IPS-15b (cell line): ENCODE measurements at regions not wholly inside any gene's neighbourhood (a gene's known extent, or its start where the extent isn't known, plus 50 kb on each side); places are given as distances from the start of the nearest gene placed in this dataset.
"Not testable (repeated sequence)": the region's sequence is repeated elsewhere in the genome, so short reads cannot be mapped to it uniquely, and the experiment has no call there.

Experiments used
- H3K27me3 ChIP-seq: one replicate; pipeline ENCODE4 v1.6.1; 2013; ENCODE audit warnings: low read length; ENCODE audit not compliant: control insufficient read depth, insufficient read depth
- H3K36me3 ChIP-seq: one replicate; pipeline ENCODE4 v1.6.1; 2013; ENCODE audit warnings: low read length; ENCODE audit not compliant: control insufficient read depth, insufficient read depth
- H3K4me1 ChIP-seq: one replicate; pipeline ENCODE4 v1.6.1; 2013; ENCODE audit warnings: mild to moderate bottlenecking, low read length; ENCODE audit not compliant: control insufficient read depth, insufficient read depth
- H3K4me3 ChIP-seq: one replicate; pipeline ENCODE4 v1.5.1; 2013; ENCODE audit warnings: low read depth, low read length
- H3K9ac ChIP-seq: one replicate; pipeline ENCODE4 v1.6.1; 2013; ENCODE audit warnings: low read depth, mild to moderate bottlenecking, low read length
- H3K9me3 ChIP-seq: one replicate; pipeline ENCODE4 v1.6.1; 2013; ENCODE audit warnings: mild to moderate bottlenecking, low read length; ENCODE audit not compliant: control insufficient read depth, insufficient read depth

- H3K4me1 ChIP-seq, H3K27me3 ChIP-seq, H3K9me3 ChIP-seq, H3K36me3 ChIP-seq, H3K9ac ChIP-seq, H3K4me3 ChIP-seq: not testable (repeated sequence)
Measured at GRCh38 chr9:104316201-104317009, 187.7 kb upstream of the OR13F1 start.

GRCh38 chr9:104319198-104319597, 184.9 kb upstream of the OR13F1 start:
- H3K27me3 ChIP-seq, result no peaks in the 10 kb centered on the region
- no peaks in the 10 kb centered on the region for H3K4me1 ChIP-seq
- no peak overlapping the region for H3K9ac ChIP-seq
- no peaks in the 10 kb centered on the region for H3K9me3 ChIP-seq
- H3K36me3 ChIP-seq, result no peaks in the 10 kb centered on the region
- H3K4me3 ChIP-seq, result no peak overlapping the region

GRCh38 chr9:104319685-104320084, 184.4 kb upstream of the OR13F1 start:
- H3K4me1 ChIP-seq, result no peaks in the 10 kb centered on the region
- no peak overlapping the region for H3K4me3 ChIP-seq
- H3K27me3 ChIP-seq, result no peaks in the 10 kb centered on the region
- H3K36me3 ChIP-seq, result no peaks in the 10 kb centered on the region
- no peaks in the 10 kb centered on the region for H3K9me3 ChIP-seq
- no peak overlapping the region for H3K9ac ChIP-seq

- H3K4me3 ChIP-seq, result no peak overlapping the region
- H3K27me3 ChIP-seq, result no peaks in the 10 kb centered on the region
Measured at GRCh38 chr9:104322596-104322995, 181.5 kb upstream of the OR13F1 start.

GRCh38 chr9:104323967-104324694, 179.9 kb upstream of the OR13F1 start:
- H3K4me3 ChIP-seq, H3K36me3 ChIP-seq, H3K4me1 ChIP-seq, H3K27me3 ChIP-seq, H3K9ac ChIP-seq, H3K9me3 ChIP-seq: not testable (repeated sequence)

More at GRCh38 chr9:104322596-104322995, 181.5 kb upstream of the OR13F1 start:
- Histone ChIP-seq H3K9ac (no peak overlapping the region), H3K9me3 (no peaks in the 10 kb centered on the region), H3K4me1 (no peaks in the 10 kb centered on the region), H3K36me3 (no peaks in the 10 kb centered on the region)

- Histone ChIP-seq H3K4me1 (no peaks in the 10 kb centered on the region), H3K9ac (no peak overlapping the region), H3K36me3 (no peaks in the 10 kb centered on the region), H3K27me3 (no peaks in the 10 kb centered on the region), H3K9me3 (no peaks in the 10 kb centered on the region), H3K4me3 (no peak overlapping the region)
Measured at GRCh38 chr9:104326912-104327311, 177.2 kb upstream of the OR13F1 start.

- H3K9me3 ChIP-seq, result peaks cover 2% of the 10 kb centered on the region
- H3K36me3 ChIP-seq, result no peaks in the 10 kb centered on the region
- no peaks in the 10 kb centered on the region for H3K4me1 ChIP-seq
- H3K4me3 ChIP-seq, result no peak overlapping the region
- H3K27me3 ChIP-seq, result no peaks in the 10 kb centered on the region
- no peak overlapping the region for H3K9ac ChIP-seq
Measured at GRCh38 chr9:104329245-104329644, 174.8 kb upstream of the OR13F1 start.

- Histone ChIP-seq H3K4me3 (no peak overlapping the region), H3K9me3 (peaks cover 7% of the 10 kb centered on the region), H3K4me1 (no peaks in the 10 kb centered on the region), H3K27me3 (no peaks in the 10 kb centered on the region), H3K36me3 (no peaks in the 10 kb centered on the region), H3K9ac (no peak overlapping the region)
Measured at GRCh38 chr9:104330841-104331240, 173.2 kb upstream of the OR13F1 start.

GRCh38 chr9:104334549-104334948, 169.5 kb upstream of the OR13F1 start:
- Histone ChIP-seq H3K27me3 (no peaks in the 10 kb centered on the region), H3K9ac (no peak overlapping the region), H3K9me3 (peaks cover 7% of the 10 kb centered on the region), H3K4me3 (no peak overlapping the region), H3K36me3 (no peaks in the 10 kb centered on the region), H3K4me1 (no peaks in the 10 kb centered on the region)

GRCh38 chr9:104339692-104340091, 164.4 kb upstream of the OR13F1 start:
- Histone ChIP-seq H3K27me3 (no peaks in the 10 kb centered on the region), H3K36me3 (no peaks in the 10 kb centered on the region), H3K9ac (no peak overlapping the region), H3K9me3 (peaks cover under 1% of the 10 kb centered on the region), H3K4me3 (no peak overlapping the region), H3K4me1 (no peaks in the 10 kb centered on the region)

GRCh38 chr9:104342552-104342951, 161.5 kb upstream of the OR13F1 start:
- Histone ChIP-seq H3K9me3 (no peaks in the 10 kb centered on the region), H3K36me3 (no peaks in the 10 kb centered on the region), H3K27me3 (no peaks in the 10 kb centered on the region), H3K4me1 (no peaks in the 10 kb centered on the region), H3K9ac (no peak overlapping the region), H3K4me3 (no peak overlapping the region)

GRCh38 chr9:104345061-104345460, 159.0 kb upstream of the OR13F1 start:
- Histone ChIP-seq H3K9ac (no peak overlapping the region), H3K4me1 (no peaks in the 10 kb centered on the region), H3K4me3 (no peak overlapping the region), H3K36me3 (no peaks in the 10 kb centered on the region), H3K9me3 (no peaks in the 10 kb centered on the region), H3K27me3 (no peaks in the 10 kb centered on the region)
